K562 (cell line): ENCODE measurements at regions not wholly inside any gene's neighbourhood (a gene's known extent, or its start where the extent isn't known, plus 50 kb on each side); places are given as distances from the start of the nearest gene placed in this dataset.

ENCODE experiments used
- ATF1 ChIP-seq, 2 experiments: fragments of 450-650 bp in 1 of 2; IDR thresholded peaks; 2 replicates each; pipeline ENCODE4 v1.6.1; 2016; ENCODE audit warnings: missing compliant biosample characterization in 1 of 2, missing genetic modification characterization in 1 of 2
- CEBPG ChIP-seq, 3 experiments: fragments of 200-800 bp in 1 of 3; sonication (Bioruptor generic) in 1 of 3; sonication (generic) in 1 of 3; formaldehyde crosslinking in 1 of 3; IDR thresholded peaks in 2 of 3; conservative IDR thresholded peaks in 1 of 3; 2 replicates each; pipeline versions ENCODE4 v1.6.1 to v1.8.0; 2016 to 2022; ENCODE audit warnings: missing compliant biosample characterization in 2 of 3, missing genetic modification characterization in 2 of 3, mild to moderate bottlenecking in 1 of 3, missing genetic modification reagents in 1 of 3
- CXXC5 ChIP-seq: fragments of 250-450 bp; sonication (Bioruptor Pico); IDR thresholded peaks from 2 replicates; pipeline ENCODE4 v1.8.0; 2022; ENCODE audit warnings: inconsistent platforms, mild to moderate bottlenecking, moderate library complexity
- ETV1 ChIP-seq: fragments of 450-650 bp; conservative IDR thresholded peaks from 2 replicates; pipeline ENCODE4 v1.6.1; 2016; ENCODE audit warnings: missing genetic modification characterization, control low read depth, low read depth, missing compliant biosample characterization
- GABPA ChIP-seq: fragments of 200-800 bp; sonication (Bioruptor generic); conservative IDR thresholded peaks from 2 replicates; pipeline ENCODE4 v1.6.1; 2016; ENCODE audit warnings: low read depth, missing genetic modification characterization, missing compliant biosample characterization
- ID3 ChIP-seq, 2 experiments: fragments of 250-450 bp in 1 of 2; fragments of 450-650 bp in 1 of 2; sonication (Bioruptor Pico) in 1 of 2; IDR thresholded peaks; 2 replicates each; pipeline versions ENCODE4 v1.6.1 to v1.8.0; 2016 to 2021; ENCODE audit warnings: mild to moderate bottlenecking in 2 of 2, moderate library complexity in 2 of 2, missing compliant biosample characterization in 1 of 2, missing genetic modification characterization in 1 of 2
- MEIS2 ChIP-seq: fragments of 450-650 bp; IDR thresholded peaks from 2 replicates; pipeline ENCODE4 v1.6.1; 2014; ENCODE audit warnings: mild to moderate bottlenecking; ENCODE audit not compliant: partially characterized antibody
- NCOR1 ChIP-seq: fragments of 450-650 bp; IDR thresholded peaks from 2 replicates; pipeline ENCODE4 v1.6.1; 2016; ENCODE audit warnings: mild to moderate bottlenecking, moderate library complexity
- NR2C2 ChIP-seq, 2 experiments: fragments of 200-800 bp in 1 of 2; sonication (Bioruptor generic) in 1 of 2; sonication (generic) in 1 of 2; formaldehyde crosslinking in 1 of 2; IDR thresholded peaks; 2 replicates each; pipeline versions ENCODE4 v1.6.1 to v1.8.0; 2016 to 2022; ENCODE audit warnings: mild to moderate bottlenecking in 1 of 2, missing compliant biosample characterization in 1 of 2, missing genetic modification characterization in 1 of 2, missing genetic modification reagents in 1 of 2
- RFX7 ChIP-seq: fragments of 250-450 bp; sonication (Bioruptor Pico); IDR thresholded peaks from 2 replicates; pipeline ENCODE4 v1.5.1; 2021; ENCODE audit warnings: mild to moderate bottlenecking
- RNF2 ChIP-seq: sonication (generic); IDR thresholded peaks from 2 replicates; pipeline ENCODE4 v1.6.1; 2016
- ZNF311 ChIP-seq: fragments of 250-450 bp; sonication (Bioruptor Pico); IDR thresholded peaks from 2 replicates; pipeline ENCODE4 v1.4.0; 2020; ENCODE audit warnings: mild to moderate bottlenecking, moderate library complexity
- ZNF76 ChIP-seq: fragments of 250-450 bp; sonication (Bioruptor Pico); IDR thresholded peaks from 2 replicates; pipeline ENCODE4 v1.4.0; 2020; ENCODE audit warnings: mild to moderate bottlenecking, moderate library complexity, borderline replicate concordance
- ZNF79 ChIP-seq: fragments of 250-450 bp; sonication (Bioruptor Pico); IDR thresholded peaks from 2 replicates; pipeline ENCODE4 v1.4.0; 2020; ENCODE audit warnings: low read depth, mild to moderate bottlenecking, moderate library complexity
- ZSCAN32 ChIP-seq: fragments of 450-650 bp; formaldehyde crosslinking; IDR thresholded peaks from 2 replicates; pipeline ENCODE4 v1.4.0; 2020; ENCODE audit warnings: mild to moderate bottlenecking, moderate library complexity
- TF ChIP-seq, protein P1 (sequence below): IDR thresholded peaks from 2 replicates; pipeline ENCODE4 v1.6.1; 2011; ENCODE audit warnings: borderline replicate concordance, low read depth, mild to moderate bottlenecking, moderate library complexity, low read length; ENCODE audit not compliant: insufficient read depth, poor library complexity, severe bottlenecking
- TF ChIP-seq, protein P2 (sequence below): fragments of 450-650 bp; formaldehyde crosslinking; IDR thresholded peaks from 2 replicates; pipeline ENCODE4 v1.4.0; 2020; ENCODE audit warnings: mild to moderate bottlenecking, moderate library complexity
- TF ChIP-seq, protein P3 (sequence below): fragments of 450-650 bp; formaldehyde crosslinking; IDR thresholded peaks from 2 replicates; pipeline ENCODE4 v1.4.0; 2022; ENCODE audit warnings: mild to moderate bottlenecking, moderate library complexity
- TF ChIP-seq, protein P4 (sequence below): fragments of 250-450 bp; sonication (Bioruptor Pico); IDR thresholded peaks from 2 replicates; pipeline ENCODE4 v1.9.0; 2021; ENCODE audit warnings: mild to moderate bottlenecking
- TF ChIP-seq, protein P5 (sequence below): fragments of 250-450 bp; sonication (Bioruptor Pico); IDR thresholded peaks from 2 replicates; pipeline ENCODE4 v1.8.0; 2022; ENCODE audit warnings: moderate library complexity, mild to moderate bottlenecking, inconsistent platforms

GRCh38 chr12:9367828-9368227, 159.6 kb upstream of the PZP start (continued):
- TF ChIP-seq, protein P1, sequence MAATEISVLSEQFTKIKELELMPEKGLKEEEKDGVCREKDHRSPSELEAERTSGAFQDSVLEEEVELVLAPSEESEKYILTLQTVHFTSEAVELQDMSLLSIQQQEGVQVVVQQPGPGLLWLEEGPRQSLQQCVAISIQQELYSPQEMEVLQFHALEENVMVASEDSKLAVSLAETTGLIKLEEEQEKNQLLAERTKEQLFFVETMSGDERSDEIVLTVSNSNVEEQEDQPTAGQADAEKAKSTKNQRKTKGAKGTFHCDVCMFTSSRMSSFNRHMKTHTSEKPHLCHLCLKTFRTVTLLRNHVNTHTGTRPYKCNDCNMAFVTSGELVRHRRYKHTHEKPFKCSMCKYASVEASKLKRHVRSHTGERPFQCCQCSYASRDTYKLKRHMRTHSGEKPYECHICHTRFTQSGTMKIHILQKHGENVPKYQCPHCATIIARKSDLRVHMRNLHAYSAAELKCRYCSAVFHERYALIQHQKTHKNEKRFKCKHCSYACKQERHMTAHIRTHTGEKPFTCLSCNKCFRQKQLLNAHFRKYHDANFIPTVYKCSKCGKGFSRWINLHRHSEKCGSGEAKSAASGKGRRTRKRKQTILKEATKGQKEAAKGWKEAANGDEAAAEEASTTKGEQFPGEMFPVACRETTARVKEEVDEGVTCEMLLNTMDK = no peak
- TF ChIP-seq RNF2 (peak; percentile 35; the same call in 1 of the 2 replicates), MEIS2 (no peak), CEBPG (CRISPR knock-in tag; IDR thresholded peaks at IDR 0.05) (no peak), CEBPG (tag; conservative IDR thresholded peaks at IDR 0.05 in 1 of 2, IDR thresholded peaks at IDR 0.05 in 1 of 2) (peak; percentile 38 to 94; a peak in 3 of 4 replicates), ZSCAN32 (CRISPR knock-in tag) (peak; percentile 72), NCOR1 (no peak), RFX7 (no peak), GABPA (peak; percentile 59; the same call in 1 of the 2 replicates), ZNF79 (CRISPR knock-in tag) (peak; percentile 50; the same call in 1 of the 2 replicates), NR2C2 (CRISPR knock-in tag; IDR thresholded peaks at IDR 0.05) (no peak), NR2C2 (tag; IDR thresholded peaks at IDR 0.05) (peak; percentile 62; the same call in 1 of the 2 replicates), ID3 (CRISPR knock-in tag; IDR thresholded peaks at IDR 0.05) (no peak), ID3 (tag; IDR thresholded peaks at IDR 0.05) (no peak), CXXC5 (CRISPR knock-in tag) (peak; percentile 46), ATF1 (CRISPR knock-in tag; IDR thresholded peaks at IDR 0.05) (no peak), ATF1 (tag; IDR thresholded peaks at IDR 0.05) (no peak), ZNF76 (0 out of 2 replicates have a peak, but pooled peaks have one; percentile 29), ETV1 (tag) (peak; percentile 87), ZNF311 (CRISPR knock-in tag) (peak; percentile 76; the same call in 1 of the 2 replicates)
- TF ChIP-seq, protein P2, sequence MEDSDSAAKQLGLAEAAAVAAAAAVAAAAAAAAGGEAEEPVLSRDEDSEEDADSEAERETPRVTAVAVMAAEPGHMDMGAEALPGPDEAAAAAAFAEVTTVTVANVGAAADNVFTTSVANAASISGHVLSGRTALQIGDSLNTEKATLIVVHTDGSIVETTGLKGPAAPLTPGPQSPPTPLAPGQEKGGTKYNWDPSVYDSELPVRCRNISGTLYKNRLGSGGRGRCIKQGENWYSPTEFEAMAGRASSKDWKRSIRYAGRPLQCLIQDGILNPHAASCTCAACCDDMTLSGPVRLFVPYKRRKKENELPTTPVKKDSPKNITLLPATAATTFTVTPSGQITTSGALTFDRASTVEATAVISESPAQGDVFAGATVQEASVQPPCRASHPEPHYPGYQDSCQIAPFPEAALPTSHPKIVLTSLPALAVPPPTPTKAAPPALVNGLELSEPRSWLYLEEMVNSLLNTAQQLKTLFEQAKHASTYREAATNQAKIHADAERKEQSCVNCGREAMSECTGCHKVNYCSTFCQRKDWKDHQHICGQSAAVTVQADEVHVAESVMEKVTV (CRISPR knock-in tag) = no peak
- TF ChIP-seq, protein P3, sequence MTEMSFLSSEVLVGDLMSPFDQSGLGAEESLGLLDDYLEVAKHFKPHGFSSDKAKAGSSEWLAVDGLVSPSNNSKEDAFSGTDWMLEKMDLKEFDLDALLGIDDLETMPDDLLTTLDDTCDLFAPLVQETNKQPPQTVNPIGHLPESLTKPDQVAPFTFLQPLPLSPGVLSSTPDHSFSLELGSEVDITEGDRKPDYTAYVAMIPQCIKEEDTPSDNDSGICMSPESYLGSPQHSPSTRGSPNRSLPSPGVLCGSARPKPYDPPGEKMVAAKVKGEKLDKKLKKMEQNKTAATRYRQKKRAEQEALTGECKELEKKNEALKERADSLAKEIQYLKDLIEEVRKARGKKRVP = peak; percentile 81
- TF ChIP-seq, protein P4, sequence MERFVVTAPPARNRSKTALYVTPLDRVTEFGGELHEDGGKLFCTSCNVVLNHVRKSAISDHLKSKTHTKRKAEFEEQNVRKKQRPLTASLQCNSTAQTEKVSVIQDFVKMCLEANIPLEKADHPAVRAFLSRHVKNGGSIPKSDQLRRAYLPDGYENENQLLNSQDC (CRISPR knock-in tag) = no peak
- TF ChIP-seq, protein P5, sequence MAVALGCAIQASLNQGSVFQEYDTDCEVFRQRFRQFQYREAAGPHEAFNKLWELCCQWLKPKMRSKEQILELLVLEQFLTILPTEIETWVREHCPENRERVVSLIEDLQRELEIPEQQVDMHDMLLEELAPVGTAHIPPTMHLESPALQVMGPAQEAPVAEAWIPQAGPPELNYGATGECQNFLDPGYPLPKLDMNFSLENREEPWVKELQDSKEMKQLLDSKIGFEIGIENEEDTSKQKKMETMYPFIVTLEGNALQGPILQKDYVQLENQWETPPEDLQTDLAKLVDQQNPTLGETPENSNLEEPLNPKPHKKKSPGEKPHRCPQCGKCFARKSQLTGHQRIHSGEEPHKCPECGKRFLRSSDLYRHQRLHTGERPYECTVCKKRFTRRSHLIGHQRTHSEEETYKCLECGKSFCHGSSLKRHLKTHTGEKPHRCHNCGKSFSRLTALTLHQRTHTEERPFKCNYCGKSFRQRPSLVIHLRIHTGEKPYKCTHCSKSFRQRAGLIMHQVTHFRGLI (CRISPR knock-in tag) = peak; percentile 65; the same call in 1 of the 2 replicates
